ENCODE measurements at regions not wholly inside any gene's neighbourhood (a gene's known extent, or its start where the extent isn't known, plus 50 kb on each side); places are given as distances from the start of the nearest gene placed in this dataset.

DNA sequence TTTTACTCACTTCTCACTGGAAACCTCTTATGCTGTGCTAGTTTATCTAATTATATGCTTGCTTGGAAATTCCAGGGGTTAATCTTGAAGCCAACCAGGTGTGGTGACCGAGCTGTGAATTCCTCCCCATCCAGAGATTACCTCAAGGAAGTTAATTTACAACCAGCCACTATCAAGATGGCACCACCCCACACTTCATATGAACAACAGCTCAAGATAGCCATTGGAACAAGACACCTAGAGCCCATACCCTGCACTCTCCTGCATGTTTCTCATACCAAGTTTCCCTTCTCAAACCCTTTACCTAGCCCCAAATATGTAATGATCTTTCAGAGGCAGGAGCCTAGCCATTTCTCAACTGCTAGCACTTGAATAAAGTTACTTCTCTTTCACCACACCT, 2156.9 kb upstream of the C9orf72 start (continued):
- TF ChIP-seq MEIS1 (CRISPR knock-in tag; IDR thresholded peaks at IDR 0.05; ENCODE audit: borderline replicate concordance) (no peak), ZSCAN30 (tag by site-specific recombination; IDR thresholded peaks at IDR 0.05) (no peak)
- TF ChIP-seq, protein P1, sequence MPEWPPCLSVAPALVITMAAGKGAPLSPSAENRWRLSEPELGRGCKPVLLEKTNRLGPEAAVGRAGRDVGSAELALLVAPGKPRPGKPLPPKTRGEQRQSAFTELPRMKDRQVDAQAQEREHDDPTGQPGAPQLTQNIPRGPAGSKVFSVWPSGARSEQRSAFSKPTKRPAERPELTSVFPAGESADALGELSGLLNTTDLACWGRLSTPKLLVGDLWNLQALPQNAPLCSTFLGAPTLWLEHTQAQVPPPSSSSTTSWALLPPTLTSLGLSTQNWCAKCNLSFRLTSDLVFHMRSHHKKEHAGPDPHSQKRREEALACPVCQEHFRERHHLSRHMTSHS (tag by site-specific recombination; IDR thresholded peaks at IDR 0.05): no peak
- TF ChIP-seq, protein P2, sequence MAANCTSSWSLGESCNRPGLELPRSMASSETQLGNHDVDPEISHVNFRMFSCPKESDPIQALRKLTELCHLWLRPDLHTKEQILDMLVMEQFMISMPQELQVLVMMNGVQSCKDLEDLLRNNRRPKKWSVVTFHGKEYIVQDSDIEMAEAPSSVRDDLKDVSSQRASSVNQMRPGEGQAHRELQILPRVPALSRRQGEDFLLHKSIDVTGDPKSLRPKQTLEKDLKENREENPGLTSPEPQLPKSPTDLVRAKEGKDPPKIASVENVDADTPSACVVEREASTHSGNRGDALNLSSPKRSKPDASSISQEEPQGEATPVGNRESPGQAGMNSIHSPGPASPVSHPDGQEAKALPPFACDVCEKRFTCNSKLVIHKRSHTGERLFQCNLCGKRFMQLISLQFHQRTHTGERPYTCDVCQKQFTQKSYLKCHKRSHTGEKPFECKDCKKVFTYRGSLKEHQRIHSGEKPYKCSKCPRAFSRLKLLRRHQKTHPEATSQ (tag by site-specific recombination; IDR thresholded peaks at IDR 0.05): no peak

DNA sequence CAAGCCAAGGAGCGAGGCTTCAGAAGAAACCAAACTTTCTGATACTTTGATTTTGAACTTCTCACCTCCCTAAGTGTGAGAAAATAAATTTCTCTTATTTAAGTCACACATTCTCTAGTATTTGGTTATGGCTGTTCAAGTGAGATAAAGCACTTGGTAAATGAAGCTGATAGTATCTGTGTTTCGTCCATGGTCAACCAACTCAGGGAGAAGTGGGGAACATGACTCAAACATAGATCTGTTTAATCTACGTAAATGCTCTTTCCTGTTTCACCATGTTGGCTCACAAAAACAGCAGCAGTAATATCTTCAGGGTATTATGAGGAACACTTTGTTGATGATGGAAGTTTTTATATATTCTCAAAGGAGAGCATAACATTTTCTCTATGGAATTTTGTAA, 2167.2 kb upstream of the C9orf72 start:
- H3K27ac ChIP-seq (ENCODE audit: extremely low read depth, low read depth, low read length): no peak overlapping the region
- TF ChIP-seq ZNF549 (tag by site-specific recombination; IDR thresholded peaks at IDR 0.05) (no peak), ZNF558 (tag by site-specific recombination; IDR thresholded peaks at IDR 0.05) (no peak), ZNF585B (tag by site-specific recombination; IDR thresholded peaks at IDR 0.05) (no peak), ZNF239 (tag by site-specific recombination; IDR thresholded peaks at IDR 0.05) (no peak)
- TF ChIP-seq, protein P3, sequence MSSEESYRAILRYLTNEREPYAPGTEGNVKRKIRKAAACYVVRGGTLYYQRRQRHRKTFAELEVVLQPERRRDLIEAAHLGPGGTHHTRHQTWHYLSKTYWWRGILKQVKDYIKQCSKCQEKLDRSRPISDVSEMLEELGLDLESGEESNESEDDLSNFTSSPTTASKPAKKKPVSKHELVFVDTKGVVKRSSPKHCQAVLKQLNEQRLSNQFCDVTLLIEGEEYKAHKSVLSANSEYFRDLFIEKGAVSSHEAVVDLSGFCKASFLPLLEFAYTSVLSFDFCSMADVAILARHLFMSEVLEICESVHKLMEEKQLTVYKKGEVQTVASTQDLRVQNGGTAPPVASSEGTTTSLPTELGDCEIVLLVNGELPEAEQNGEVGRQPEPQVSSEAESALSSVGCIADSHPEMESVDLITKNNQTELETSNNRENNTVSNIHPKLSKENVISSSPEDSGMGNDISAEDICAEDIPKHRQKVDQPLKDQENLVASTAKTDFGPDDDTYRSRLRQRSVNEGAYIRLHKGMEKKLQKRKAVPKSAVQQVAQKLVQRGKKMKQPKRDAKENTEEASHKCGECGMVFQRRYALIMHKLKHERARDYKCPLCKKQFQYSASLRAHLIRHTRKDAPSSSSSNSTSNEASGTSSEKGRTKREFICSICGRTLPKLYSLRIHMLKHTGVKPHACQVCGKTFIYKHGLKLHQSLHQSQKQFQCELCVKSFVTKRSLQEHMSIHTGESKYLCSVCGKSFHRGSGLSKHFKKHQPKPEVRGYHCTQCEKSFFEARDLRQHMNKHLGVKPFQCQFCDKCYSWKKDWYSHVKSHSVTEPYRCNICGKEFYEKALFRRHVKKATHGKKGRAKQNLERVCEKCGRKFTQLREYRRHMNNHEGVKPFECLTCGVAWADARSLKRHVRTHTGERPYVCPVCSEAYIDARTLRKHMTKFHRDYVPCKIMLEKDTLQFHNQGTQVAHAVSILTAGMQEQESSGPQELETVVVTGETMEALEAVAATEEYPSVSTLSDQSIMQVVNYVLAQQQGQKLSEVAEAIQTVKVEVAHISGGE (tag by site-specific recombination; conservative IDR thresholded peaks at IDR 0.05; ENCODE audit: low read depth): no peak
- TF ChIP-seq, protein P4, sequence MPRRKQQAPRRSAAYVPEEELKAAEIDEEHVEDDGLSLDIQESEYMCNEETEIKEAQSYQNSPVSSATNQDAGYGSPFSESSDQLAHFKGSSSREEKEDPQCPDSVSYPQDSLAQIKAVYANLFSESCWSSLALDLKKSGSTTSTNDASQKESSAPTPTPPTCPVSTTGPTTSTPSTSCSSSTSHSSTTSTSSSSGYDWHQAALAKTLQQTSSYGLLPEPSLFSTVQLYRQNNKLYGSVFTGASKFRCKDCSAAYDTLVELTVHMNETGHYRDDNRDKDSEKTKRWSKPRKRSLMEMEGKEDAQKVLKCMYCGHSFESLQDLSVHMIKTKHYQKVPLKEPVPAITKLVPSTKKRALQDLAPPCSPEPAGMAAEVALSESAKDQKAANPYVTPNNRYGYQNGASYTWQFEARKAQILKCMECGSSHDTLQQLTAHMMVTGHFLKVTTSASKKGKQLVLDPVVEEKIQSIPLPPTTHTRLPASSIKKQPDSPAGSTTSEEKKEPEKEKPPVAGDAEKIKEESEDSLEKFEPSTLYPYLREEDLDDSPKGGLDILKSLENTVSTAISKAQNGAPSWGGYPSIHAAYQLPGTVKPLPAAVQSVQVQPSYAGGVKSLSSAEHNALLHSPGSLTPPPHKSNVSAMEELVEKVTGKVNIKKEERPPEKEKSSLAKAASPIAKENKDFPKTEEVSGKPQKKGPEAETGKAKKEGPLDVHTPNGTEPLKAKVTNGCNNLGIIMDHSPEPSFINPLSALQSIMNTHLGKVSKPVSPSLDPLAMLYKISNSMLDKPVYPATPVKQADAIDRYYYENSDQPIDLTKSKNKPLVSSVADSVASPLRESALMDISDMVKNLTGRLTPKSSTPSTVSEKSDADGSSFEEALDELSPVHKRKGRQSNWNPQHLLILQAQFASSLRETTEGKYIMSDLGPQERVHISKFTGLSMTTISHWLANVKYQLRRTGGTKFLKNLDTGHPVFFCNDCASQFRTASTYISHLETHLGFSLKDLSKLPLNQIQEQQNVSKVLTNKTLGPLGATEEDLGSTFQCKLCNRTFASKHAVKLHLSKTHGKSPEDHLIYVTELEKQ (tag by site-specific recombination; IDR thresholded peaks at IDR 0.05; ENCODE audit: borderline replicate concordance): no peak
- TF ChIP-seq, protein P2 (tag by site-specific recombination; IDR thresholded peaks at IDR 0.05): no peak
- no peaks in the 10 kb centered on the region for H3K4me1 ChIP-seq (ENCODE audit: control insufficient read depth, insufficient read depth, low read length)
- ChIA-PET CTCF (no interaction called here), POLR2A (no interaction called here)
- no peaks in the 10 kb centered on the region for H3K9me3 ChIP-seq (ENCODE audit: control insufficient read depth, insufficient read depth, low read depth, low read length)
- H3K4me3 ChIP-seq (ENCODE audit: low read depth, low read length): no peak overlapping the region
- H3K36me3 ChIP-seq (ENCODE audit: control insufficient read depth in 2 of 2, insufficient read depth in 1 of 2, low read length in 2 of 2): no peaks in the 10 kb centered on the region

DNA sequence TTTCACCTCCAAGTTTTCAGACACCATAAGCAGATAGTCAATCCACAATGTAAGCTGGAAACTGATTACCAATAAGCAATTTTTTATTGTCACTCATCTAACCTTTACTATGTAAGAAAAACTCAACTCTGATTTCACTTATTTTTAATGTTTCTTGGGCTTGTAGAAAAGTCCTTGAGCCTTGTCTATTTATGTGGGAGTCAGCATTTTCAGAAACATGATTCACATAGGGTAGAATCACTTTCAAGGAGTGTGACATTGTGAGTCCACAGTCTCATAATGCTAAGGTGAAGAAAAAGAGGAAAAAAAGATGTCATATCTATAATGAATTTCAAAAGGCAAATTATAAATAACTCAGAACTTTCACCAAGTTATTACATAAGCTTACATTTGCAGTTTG, 2167.9 kb upstream of the C9orf72 start:
- no peak overlapping the region for H3K4me3 ChIP-seq (ENCODE audit: low read depth, low read length)
- CTCF ChIA-PET: no interaction called here
- H3K36me3 ChIP-seq (ENCODE audit: control insufficient read depth in 2 of 2, insufficient read depth in 1 of 2, low read length in 2 of 2): no peaks in the 10 kb centered on the region
- H3K4me1 ChIP-seq (ENCODE audit: control insufficient read depth, insufficient read depth, low read length): no peaks in the 10 kb centered on the region
- POLR2A ChIA-PET: no interaction called here
- no peak for TF ChIP-seq YY1 (tag by site-specific recombination; IDR thresholded peaks at IDR 0.05)
- no peaks in the 10 kb centered on the region for H3K9me3 ChIP-seq (ENCODE audit: control insufficient read depth, insufficient read depth, low read depth, low read length)
- H3K27ac ChIP-seq (ENCODE audit: extremely low read depth, low read depth, low read length): no peak overlapping the region

Measured in HEK293 (cell line).